ENCODE measurements at regions not wholly inside any gene's neighbourhood (a gene's known extent, or its start where the extent isn't known, plus 50 kb on each side); places are given as distances from the start of the nearest gene placed in this dataset.
A peak's percentile ranks its signal among the peaks of the same experiment; 100 is the strongest.

DNA sequence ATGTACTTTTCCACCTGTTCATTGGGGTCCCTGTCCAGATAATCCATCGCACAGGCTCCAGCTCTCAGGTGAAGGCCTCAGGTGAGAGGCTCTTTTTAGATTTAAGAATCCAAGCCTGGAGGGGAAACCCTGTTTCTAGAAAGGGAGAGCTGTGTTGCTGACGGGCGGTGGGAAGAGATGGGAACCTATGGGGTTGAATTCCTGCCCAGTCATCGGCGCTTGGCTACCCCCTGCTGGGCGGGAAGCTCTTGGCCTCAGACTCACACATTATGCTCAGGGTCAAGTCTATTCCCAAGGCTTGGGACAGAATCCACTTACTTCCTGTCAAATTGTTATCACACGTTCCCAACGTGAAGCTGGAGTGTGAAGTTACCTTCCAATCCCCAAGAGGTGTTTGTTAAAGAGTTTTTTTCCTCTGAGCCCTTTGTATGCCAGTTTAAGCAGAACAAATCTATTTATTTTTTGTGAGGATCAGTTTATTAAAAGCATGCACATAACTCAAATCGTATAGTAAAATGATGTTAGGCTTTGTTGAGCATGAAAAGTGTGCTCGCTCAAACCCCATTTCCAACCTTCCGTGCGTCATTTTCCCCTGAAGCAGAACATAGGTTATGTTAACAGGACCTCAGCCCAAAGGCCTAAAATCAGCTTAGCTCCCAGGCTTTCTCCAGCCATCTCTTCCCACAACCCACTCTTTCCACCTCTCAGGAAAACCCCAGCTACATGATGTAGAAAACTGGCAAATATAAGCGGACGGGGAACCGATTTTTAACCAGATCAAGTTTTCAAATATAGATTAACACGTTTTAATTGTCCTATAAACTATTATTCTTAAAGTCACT is 181.7 kb upstream of the ETAA1 start:
- no peak overlapping the region for H3K4me3 ChIP-seq
- ATAC-seq (peak; percentile 41; the same call in 1 of the 3 replicates), FAIRE-seq (no peak), DNase-seq (ENCODE audit: low read depth, low spot score) (no peak)
- intact Hi-C loops (cut with micrococcal nuclease; ENCODE audit: unreplicated experiment), result no loop called here
- H3K9ac ChIP-seq (ENCODE audit: control insufficient read depth, insufficient read depth, low read length), result no peak overlapping the region
- H3K27ac ChIP-seq (ENCODE audit: control insufficient read depth, insufficient read depth), result no peak overlapping the region
- no peaks in the 10 kb centered on the region for H3K27me3 ChIP-seq (replicated peaks in 1 of 2; ENCODE audit: control insufficient read depth in 2 of 2, insufficient read depth in 2 of 2, low read length in 1 of 2)
- H3K9me3 ChIP-seq (replicated peaks; ENCODE audit: control insufficient read depth, insufficient read depth, low read length), result no peaks in the 10 kb centered on the region
- no peaks in the 10 kb centered on the region for H3K36me3 ChIP-seq (ENCODE audit: control insufficient read depth in 2 of 2, insufficient read depth in 2 of 2, low read length in 1 of 2)
- ChIA-PET SMC1A (ENCODE audit: uncharacterized antibody, unreplicated experiment) (interaction anchor here (0.5 to 0.6 kb wide), 2 partner anchors 42 to 790 kb away, joined by 3 read pairs; no protein-coding TSS in a partner anchor), POLR2A (no interaction called here), RAD21 (ENCODE audit: unreplicated experiment) (no interaction called here), CTCF (interaction anchor here (0.5 kb wide), 1 partner anchor 9 kb away, joined by 4 read pairs; no protein-coding TSS in a partner anchor)
- H3K79me2 ChIP-seq (ENCODE audit: control insufficient read depth, insufficient read depth, low read length), result no peaks in the 10 kb centered on the region
- no TSS peak for BruUV-seq (replicated peaks)
- in situ Hi-C loops (cut with MboI), result no loop called here
- no peaks in the 10 kb centered on the region for H4K20me1 ChIP-seq (ENCODE audit: control insufficient read depth, insufficient read depth)
- WGBS (ENCODE audit: insufficient coverage, insufficient replicate concordance, low lambda C conversion rate, missing lambda C conversion rate), result 40% methylated on average over 16 of the region's 16 CpGs
- H3K4me1 ChIP-seq (ENCODE audit: control insufficient read depth, insufficient read depth, low read length), result no peaks in the 10 kb centered on the region
- no peak overlapping the region for H2AFZ ChIP-seq (ENCODE audit: control insufficient read depth, low read depth, low read length)
- no peak overlapping the region for H3K4me2 ChIP-seq (ENCODE audit: control insufficient read depth, insufficient read depth)
- TF ChIP-seq, protein P1, sequence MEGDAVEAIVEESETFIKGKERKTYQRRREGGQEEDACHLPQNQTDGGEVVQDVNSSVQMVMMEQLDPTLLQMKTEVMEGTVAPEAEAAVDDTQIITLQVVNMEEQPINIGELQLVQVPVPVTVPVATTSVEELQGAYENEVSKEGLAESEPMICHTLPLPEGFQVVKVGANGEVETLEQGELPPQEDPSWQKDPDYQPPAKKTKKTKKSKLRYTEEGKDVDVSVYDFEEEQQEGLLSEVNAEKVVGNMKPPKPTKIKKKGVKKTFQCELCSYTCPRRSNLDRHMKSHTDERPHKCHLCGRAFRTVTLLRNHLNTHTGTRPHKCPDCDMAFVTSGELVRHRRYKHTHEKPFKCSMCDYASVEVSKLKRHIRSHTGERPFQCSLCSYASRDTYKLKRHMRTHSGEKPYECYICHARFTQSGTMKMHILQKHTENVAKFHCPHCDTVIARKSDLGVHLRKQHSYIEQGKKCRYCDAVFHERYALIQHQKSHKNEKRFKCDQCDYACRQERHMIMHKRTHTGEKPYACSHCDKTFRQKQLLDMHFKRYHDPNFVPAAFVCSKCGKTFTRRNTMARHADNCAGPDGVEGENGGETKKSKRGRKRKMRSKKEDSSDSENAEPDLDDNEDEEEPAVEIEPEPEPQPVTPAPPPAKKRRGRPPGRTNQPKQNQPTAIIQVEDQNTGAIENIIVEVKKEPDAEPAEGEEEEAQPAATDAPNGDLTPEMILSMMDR (IDR thresholded peaks at IDR 0.05 in 2 of 3, conservative IDR thresholded peaks at IDR 0.05 in 1 of 3; ENCODE audit: control insufficient read depth in 2 of 3, extremely low read depth in 1 of 3, insufficient read depth in 1 of 3, low read depth in 3 of 3, low read length in 3 of 3), result peak; percentile 7 to 14 (median 11); a peak in 1 of 6 replicates
- TF ChIP-seq BRCA1 (IDR thresholded peaks at IDR 0.05; ENCODE audit: low read depth, low read length), result no peak
- peak; percentile 19; the same call in 1 of the 2 replicates for TF ChIP-seq RAD21 (IDR thresholded peaks at IDR 0.05; ENCODE audit: insufficient read depth, low read depth, low read length)
- no peak for TF ChIP-seq IKZF1 (conservative IDR thresholded peaks at IDR 0.05)
- peak; percentile 9; the same call in 1 of the 2 replicates for TF ChIP-seq SMC3 (IDR thresholded peaks at IDR 0.05; ENCODE audit: borderline replicate concordance, low read length)
- TF ChIP-seq EP300 (IDR thresholded peaks at IDR 0.05; ENCODE audit: borderline replicate concordance in 1 of 2, control insufficient read depth in 1 of 2, low read depth in 2 of 2, low read length in 2 of 2), result no peak

All from GM12878 (cell line).